ENCODE measurements at regions not wholly inside any gene's neighbourhood (a gene's known extent, or its start where the extent isn't known, plus 50 kb on each side); places are given as distances from the start of the nearest gene placed in this dataset.

DNA sequence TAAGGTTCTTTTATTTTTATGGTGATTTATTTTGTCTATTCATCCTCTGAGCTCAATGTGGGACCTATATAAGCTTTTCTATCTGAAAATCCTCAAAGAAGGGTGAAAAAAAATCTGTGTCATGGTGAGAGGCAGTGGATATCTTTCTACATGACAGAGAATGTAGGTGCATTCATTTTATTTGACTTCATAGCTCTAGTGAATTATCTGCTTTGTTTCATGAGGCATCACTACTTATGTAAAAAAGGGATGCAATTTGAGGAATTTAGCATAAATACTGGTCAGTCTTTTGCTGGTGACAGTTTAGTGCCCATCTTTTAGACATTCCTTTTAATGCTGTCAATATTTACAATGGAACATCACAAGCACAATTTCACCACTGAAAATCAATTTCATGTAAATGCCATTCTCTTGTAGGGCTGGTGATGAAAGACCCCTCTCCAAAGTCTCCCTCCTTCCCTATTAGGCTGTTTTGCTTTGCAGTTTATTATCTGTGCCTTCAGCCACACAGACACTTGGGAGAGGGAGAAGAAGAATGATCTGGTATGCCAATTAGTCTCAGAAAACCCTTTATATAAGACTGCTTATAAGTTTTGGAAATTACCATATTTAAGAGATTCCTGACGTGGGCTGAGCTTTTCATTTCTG is 148.3 kb upstream of the NXPH2 start:
- TF ChIP-seq GATA3 (IDR thresholded peaks at IDR 0.05; ENCODE audit: low read depth, low read length) (no peak), GATA2 (IDR thresholded peaks at IDR 0.05; ENCODE audit: low read depth, low read length) (no peak)

GRCh38 chr2:138922973-138923563 is 142.9 kb upstream of the NXPH2 start:
- TF ChIP-seq GATA3 (IDR thresholded peaks at IDR 0.05; ENCODE audit: low read depth, low read length) (no peak), GATA2 (IDR thresholded peaks at IDR 0.05; ENCODE audit: low read depth, low read length) (no peak)

- TF ChIP-seq GATA2 (IDR thresholded peaks at IDR 0.05; ENCODE audit: low read depth, low read length): no peak
Observed at GRCh38 chr2:138919120-138919747, 139.0 kb upstream of the NXPH2 start.

- TF ChIP-seq GATA3 (IDR thresholded peaks at IDR 0.05; ENCODE audit: low read depth, low read length): no peak
- TF ChIP-seq GATA2 (IDR thresholded peaks at IDR 0.05; ENCODE audit: low read depth, low read length): no peak
Observed at GRCh38 chr2:138910427-138910826, 130.2 kb upstream of the NXPH2 start.

DNA sequence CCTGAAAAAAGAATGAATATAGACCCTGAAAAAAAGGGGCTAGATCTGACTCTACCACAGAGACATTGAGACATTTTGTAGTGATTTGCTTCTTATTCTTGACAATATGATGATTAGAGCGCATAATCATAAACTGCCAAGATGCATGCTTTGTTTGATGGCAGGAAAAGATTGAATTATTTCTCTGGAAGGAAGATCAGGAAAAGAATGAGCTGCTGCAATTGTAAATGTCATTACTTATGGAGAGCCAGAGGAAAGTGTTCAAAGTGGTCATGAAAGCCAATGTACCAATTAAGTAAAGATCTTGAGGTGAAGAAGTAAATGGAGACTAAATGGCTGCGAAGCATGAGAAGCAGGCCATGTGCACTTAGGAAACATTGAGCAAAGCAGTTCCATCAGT is 126.4 kb upstream of the NXPH2 start:
- TF ChIP-seq GATA3 (IDR thresholded peaks at IDR 0.05; ENCODE audit: low read depth, low read length): no peak
- no peak for TF ChIP-seq GATA2 (IDR thresholded peaks at IDR 0.05; ENCODE audit: low read depth, low read length)

DNA sequence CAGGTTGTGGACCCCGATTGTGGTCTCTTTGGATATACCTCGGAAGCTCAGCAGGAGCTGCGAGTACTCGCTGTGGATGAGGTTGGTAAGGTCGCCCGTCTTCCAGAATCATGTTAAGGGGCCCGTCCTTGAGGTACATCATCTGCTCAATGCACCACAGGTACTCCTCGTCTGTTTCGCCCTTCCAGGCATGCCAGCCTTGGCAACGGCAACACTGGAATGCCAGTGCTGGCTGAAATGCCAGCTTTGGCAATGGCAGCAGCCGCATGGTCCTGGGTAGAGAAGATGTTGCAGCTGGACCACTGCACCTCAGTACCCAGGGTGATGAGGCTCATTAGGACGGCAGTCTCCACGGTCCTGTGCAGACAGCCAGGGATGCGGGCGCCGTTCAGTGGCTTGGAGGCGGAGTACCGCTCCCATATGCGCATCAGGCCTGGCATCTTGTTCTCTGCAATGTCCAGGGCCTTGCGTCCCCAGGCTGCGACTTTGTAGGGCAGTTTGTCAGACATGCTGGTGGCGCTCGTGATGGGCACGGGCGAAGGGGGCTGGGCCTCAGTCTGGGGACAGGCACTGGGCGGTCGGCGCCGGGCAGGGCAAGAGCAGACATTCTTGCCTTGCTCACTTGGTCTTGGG is 122.2 kb upstream of the NXPH2 start:
- TF ChIP-seq GATA2 (IDR thresholded peaks at IDR 0.05; ENCODE audit: low read depth, low read length) (no peak), GATA3 (IDR thresholded peaks at IDR 0.05; ENCODE audit: low read depth, low read length) (no peak)

DNA sequence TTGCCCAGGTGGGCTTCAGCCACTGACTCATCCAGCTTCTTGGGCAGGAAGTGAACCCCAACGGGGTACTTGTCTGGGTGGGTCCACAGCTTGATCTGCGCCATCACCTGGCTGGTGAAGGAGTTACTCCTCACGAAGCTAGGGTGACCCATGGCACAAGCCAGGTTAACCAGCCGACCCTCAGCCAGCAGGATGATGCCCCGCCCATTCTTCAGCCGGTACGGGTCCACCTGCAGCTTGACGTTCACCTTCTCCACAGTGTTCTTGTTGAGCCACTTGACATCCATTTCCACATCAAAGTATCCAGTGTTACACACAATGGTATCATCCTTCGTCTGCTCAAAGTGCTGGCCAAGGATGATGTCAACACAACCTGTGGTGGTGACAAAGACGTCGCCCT is 121.3 kb upstream of the NXPH2 start:
- TF ChIP-seq GATA3 (IDR thresholded peaks at IDR 0.05; ENCODE audit: low read depth, low read length) (no peak), GATA2 (IDR thresholded peaks at IDR 0.05; ENCODE audit: low read depth, low read length) (no peak)

DNA sequence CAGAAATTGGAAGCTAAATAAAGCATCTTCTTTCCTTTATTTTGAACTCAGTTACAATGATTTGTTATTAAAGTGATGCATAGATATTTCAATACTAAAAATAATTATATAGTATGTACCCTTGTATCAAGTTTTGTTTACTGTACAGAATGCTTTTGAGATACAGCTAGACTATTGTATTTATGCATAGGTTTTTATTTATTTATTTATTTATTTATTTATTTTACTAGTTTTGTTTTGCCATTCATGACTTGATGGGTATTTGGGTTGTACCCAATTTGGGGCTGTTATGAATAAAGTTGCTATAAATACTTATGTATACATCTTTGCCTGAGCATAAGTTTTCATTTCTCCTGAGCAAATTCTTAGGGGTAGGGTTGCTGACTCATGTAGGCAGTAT is 118.7 kb upstream of the NXPH2 start:
- TF ChIP-seq GATA3 (IDR thresholded peaks at IDR 0.05; ENCODE audit: low read depth, low read length) (no peak), GATA2 (IDR thresholded peaks at IDR 0.05; ENCODE audit: low read depth, low read length) (no peak)

DNA sequence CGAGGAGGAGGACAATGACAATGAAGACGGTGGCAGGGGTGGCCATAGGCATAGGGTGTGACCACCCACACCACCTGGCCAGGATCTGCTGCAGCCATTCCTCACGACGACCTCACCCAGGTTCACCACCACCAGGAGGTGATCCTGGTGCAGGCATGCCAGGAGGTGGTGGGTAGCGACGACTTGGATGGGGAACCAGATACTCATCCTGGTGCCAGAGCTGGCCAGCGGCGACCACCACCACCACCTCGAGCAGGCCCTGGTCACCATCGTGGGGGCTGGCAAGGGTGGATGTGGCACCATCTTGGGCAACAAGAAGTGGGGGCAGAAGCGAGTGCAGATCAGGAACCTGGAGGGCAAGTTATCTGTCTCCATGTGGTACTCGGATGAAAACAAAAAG is 117.1 kb upstream of the NXPH2 start:
- TF ChIP-seq GATA3 (IDR thresholded peaks at IDR 0.05; ENCODE audit: low read depth, low read length): no peak
- no peak for TF ChIP-seq GATA2 (IDR thresholded peaks at IDR 0.05; ENCODE audit: low read depth, low read length)

GRCh38 chr2:138893746-138894145 is 113.6 kb upstream of the NXPH2 start:
- TF ChIP-seq GATA3 (IDR thresholded peaks at IDR 0.05; ENCODE audit: low read depth, low read length): 0 out of 2 replicates have a peak, but pooled peaks have one; percentile 28
- no peak for TF ChIP-seq GATA2 (IDR thresholded peaks at IDR 0.05; ENCODE audit: low read depth, low read length)

GRCh38 chr2:138881126-138881525 is 100.9 kb upstream of the NXPH2 start:
- no peak for TF ChIP-seq GATA2 (IDR thresholded peaks at IDR 0.05; ENCODE audit: low read depth, low read length)
- no peak for TF ChIP-seq GATA3 (IDR thresholded peaks at IDR 0.05; ENCODE audit: low read depth, low read length)

DNA sequence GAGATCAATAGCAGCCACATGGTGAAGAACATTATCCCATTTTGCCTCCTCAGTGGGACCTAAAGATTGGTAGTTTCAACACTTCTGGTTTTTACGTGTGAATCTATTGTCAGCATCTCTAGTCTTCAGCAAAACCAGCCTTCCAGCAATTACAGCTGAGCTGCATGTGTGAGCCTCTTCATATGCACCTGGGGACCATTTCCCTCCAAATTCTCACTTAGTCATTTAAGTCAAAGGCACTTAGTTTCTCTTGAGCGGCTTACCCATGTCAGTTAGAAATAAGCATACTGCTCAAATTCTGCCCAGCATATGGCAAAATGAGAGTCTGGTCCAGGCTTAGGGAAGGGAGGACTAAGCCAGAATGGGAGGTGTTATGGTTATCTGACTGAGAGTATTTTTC is 99.7 kb upstream of the NXPH2 start:
- no peak for TF ChIP-seq GATA3 (IDR thresholded peaks at IDR 0.05; ENCODE audit: low read depth, low read length)
- no peak for TF ChIP-seq GATA2 (IDR thresholded peaks at IDR 0.05; ENCODE audit: low read depth, low read length)

DNA sequence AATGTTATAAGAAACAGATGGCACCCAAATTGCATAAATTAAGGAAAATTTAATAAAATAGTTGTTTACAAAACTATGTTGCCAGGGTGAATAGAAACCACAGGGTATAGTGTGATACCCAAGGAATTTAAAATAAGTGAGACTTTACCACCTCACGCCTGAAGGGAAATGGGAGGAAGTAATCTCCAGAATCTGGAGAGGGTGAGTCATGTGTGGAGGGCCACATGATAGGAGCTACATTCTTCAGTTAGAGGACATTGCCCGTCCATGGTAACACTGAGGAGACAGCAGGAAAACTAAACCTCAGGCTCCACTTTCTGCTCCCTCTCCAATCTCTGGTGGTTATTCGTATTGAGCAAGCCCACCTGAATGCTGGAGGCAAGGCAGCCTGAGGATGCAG is 97.2 kb upstream of the NXPH2 start:
- TF ChIP-seq GATA3 (IDR thresholded peaks at IDR 0.05; ENCODE audit: low read depth, low read length) (no peak), GATA2 (IDR thresholded peaks at IDR 0.05; ENCODE audit: low read depth, low read length) (no peak)

DNA sequence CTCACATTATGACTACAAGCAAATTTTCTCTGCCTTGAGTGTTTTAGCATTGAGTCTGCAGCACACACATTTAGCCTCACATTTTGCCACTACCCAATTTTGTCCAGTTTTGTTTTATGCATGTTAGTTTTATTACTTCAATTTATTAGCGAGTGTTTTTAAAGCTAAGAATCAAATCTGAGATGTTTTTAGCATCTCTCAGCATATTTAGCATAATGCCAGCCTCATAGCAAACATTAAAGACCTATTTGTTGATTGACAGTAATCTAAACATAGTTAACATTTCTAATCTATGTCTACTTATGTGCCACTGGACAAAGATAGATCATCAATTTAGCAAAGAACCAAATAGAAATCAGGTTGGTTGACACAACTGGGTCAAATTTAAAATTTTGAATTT is 94.1 kb upstream of the NXPH2 start:
- TF ChIP-seq GATA3 (IDR thresholded peaks at IDR 0.05; ENCODE audit: low read depth, low read length) (no peak), GATA2 (IDR thresholded peaks at IDR 0.05; ENCODE audit: low read depth, low read length) (no peak)

- TF ChIP-seq GATA2 (IDR thresholded peaks at IDR 0.05; ENCODE audit: low read depth, low read length): no peak
- TF ChIP-seq GATA3 (IDR thresholded peaks at IDR 0.05; ENCODE audit: low read depth, low read length): no peak
Observed at GRCh38 chr2:138871312-138871711, 91.1 kb upstream of the NXPH2 start.
